Tibial nerve (tissue), 4 donors: ENCODE measurements at regions not wholly inside any gene's neighbourhood (a gene's known extent, or its start where the extent isn't known, plus 50 kb on each side); places are given as distances from the start of the nearest gene placed in this dataset.
"Not testable (repeated sequence)": the region's sequence is repeated elsewhere in the genome, so short reads cannot be mapped to it uniquely, and the experiment has no call there.

ENCODE experiments used
- DNase-seq, 2 donors: peaks; one replicate each; pipeline ENCODE4 v3.0.0-alpha.2; 2019; ENCODE audit warnings: low spot score in 2 of 2
- H3K27ac ChIP-seq, 4 donors: fragments of 200-600 bp; sonication (generic) in 3 of 4; one replicate each; pipeline ENCODE4 v1.5.1; 2017 to 2019; ENCODE audit warnings: mild to moderate bottlenecking in 1 of 4
- H3K27me3 ChIP-seq, 2 donors: fragments of 200-600 bp; sonication (generic) in 1 of 2; one replicate each; pipeline versions ENCODE4 v1.5.1 to v1.6.0; 2017 to 2019
- H3K36me3 ChIP-seq, 3 donors: fragments of 200-600 bp; sonication (generic); one replicate each; pipeline ENCODE4 v1.5.1; 2018 to 2019
- H3K4me1 ChIP-seq, 4 donors: fragments of 200-600 bp; sonication (generic) in 3 of 4; one replicate each; pipeline ENCODE4 v1.5.1; 2017 to 2019
- H3K4me3 ChIP-seq, 4 donors: fragments of 200-600 bp; sonication (generic) in 3 of 4; one replicate each; pipeline ENCODE4 v1.5.1; 2017 to 2019; ENCODE audit warnings: mild to moderate bottlenecking in 1 of 4, moderate library complexity in 1 of 4
- H3K9me3 ChIP-seq, 4 donors: fragments of 200-600 bp; sonication (generic) in 3 of 4; one replicate each; pipeline ENCODE4 v1.5.1; 2017 to 2019
- EP300 ChIP-seq, 2 donors: sonication (generic); formaldehyde crosslinking; IDR thresholded peaks; one replicate each; pipeline ENCODE4 v1.6.1; 2017; ENCODE audit warnings: antibody characterized with exemption in 2 of 2, mild to moderate bottlenecking in 1 of 2
- POLR2A ChIP-seq, 2 donors: fragments of 450-650 bp; IDR thresholded peaks; one replicate each; pipeline ENCODE4 v1.6.1; 2017; ENCODE audit warnings: antibody characterized with exemption in 2 of 2, mild to moderate bottlenecking in 2 of 2, moderate library complexity in 2 of 2
- WGBS, 2 donors: methylation state at CpG; one replicate each; pipeline ENCODE4 v1.1.5; 2018; 5-methylcytosine and 5-hydroxymethylcytosine counted together
- TF ChIP-seq, protein P1 (sequence below), 5 experiments: fragments of 200-600 bp in 3 of 5; fragments of 450-650 bp in 2 of 5; sonication (generic) in 3 of 5; IDR thresholded peaks; one replicate each; pipeline ENCODE4 v1.5.1; 2016 to 2019; ENCODE audit warnings: antibody characterized with exemption in 5 of 5, mild to moderate bottlenecking in 3 of 5, moderate library complexity in 2 of 5

GRCh38 chr20:54736421-54736820, 261.0 kb downstream of the DOK5 start:
- H3K4me3 ChIP-seq, result no peak overlapping the region
- DNase-seq, result no peak
- H3K36me3 ChIP-seq, result no peaks in the 10 kb centered on the region
- TF ChIP-seq, protein P1, sequence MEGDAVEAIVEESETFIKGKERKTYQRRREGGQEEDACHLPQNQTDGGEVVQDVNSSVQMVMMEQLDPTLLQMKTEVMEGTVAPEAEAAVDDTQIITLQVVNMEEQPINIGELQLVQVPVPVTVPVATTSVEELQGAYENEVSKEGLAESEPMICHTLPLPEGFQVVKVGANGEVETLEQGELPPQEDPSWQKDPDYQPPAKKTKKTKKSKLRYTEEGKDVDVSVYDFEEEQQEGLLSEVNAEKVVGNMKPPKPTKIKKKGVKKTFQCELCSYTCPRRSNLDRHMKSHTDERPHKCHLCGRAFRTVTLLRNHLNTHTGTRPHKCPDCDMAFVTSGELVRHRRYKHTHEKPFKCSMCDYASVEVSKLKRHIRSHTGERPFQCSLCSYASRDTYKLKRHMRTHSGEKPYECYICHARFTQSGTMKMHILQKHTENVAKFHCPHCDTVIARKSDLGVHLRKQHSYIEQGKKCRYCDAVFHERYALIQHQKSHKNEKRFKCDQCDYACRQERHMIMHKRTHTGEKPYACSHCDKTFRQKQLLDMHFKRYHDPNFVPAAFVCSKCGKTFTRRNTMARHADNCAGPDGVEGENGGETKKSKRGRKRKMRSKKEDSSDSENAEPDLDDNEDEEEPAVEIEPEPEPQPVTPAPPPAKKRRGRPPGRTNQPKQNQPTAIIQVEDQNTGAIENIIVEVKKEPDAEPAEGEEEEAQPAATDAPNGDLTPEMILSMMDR (IDR thresholded peaks at IDR 0.05), result no peak
- H3K27ac ChIP-seq, result no peak overlapping the region
- no peaks in the 10 kb centered on the region for H3K9me3 ChIP-seq
- WGBS, 2 donors, result 90% methylated on average over 4 of the region's 4 CpGs
- no peaks in the 10 kb centered on the region for H3K4me1 ChIP-seq
- H3K27me3 ChIP-seq, result no peaks in the 10 kb centered on the region

DNA sequence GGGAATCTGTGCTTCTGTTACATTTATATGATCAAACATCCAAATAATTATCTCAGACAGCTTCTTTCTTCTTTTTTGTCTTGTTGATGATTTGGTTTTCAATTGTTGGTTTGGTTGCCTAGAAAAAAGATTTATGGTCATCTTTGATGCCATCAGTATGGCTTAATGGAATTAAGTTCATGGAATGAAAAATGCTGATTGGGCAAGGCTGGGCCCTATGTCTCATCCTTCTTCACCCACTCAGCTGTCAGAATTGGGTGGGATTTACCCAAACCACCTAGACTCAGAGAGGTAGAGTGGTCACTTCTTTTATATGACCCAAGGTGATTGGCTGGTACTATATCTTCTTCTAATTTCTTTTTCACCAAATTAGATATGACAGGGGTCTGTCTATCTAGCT, 258.3 kb downstream of the DOK5 start:
- DNase-seq, result no peak
- Histone ChIP-seq H3K36me3 (no peaks in the 10 kb centered on the region), H3K4me1 (no peaks in the 10 kb centered on the region), H3K27me3 (no peaks in the 10 kb centered on the region), H3K4me3 (no peak overlapping the region), H3K9me3 (no peaks in the 10 kb centered on the region), H3K27ac (no peak overlapping the region)
- TF ChIP-seq EP300 (IDR thresholded peaks at IDR 0.05) (no peak), POLR2A (IDR thresholded peaks at IDR 0.05) (no peak)
- TF ChIP-seq, protein P1 (IDR thresholded peaks at IDR 0.05), result no peak

- Histone ChIP-seq H3K4me1 (no peaks in the 10 kb centered on the region), H3K36me3 (no peaks in the 10 kb centered on the region), H3K27me3 (no peaks in the 10 kb centered on the region), H3K27ac (no peak overlapping the region), H3K4me3 (no peak overlapping the region), H3K9me3 (peaks cover 0 to 6% (median 0%) of the 10 kb centered on the region in 4 donors)
- no peak for DNase-seq
- no peak for TF ChIP-seq EP300 (IDR thresholded peaks at IDR 0.05)
- TF ChIP-seq, protein P1 (IDR thresholded peaks at IDR 0.05), result no peak
- TF ChIP-seq POLR2A (IDR thresholded peaks at IDR 0.05), result no peak
- 88 to 91% methylated on average over 4 of the region's 4 CpGs for WGBS, 2 donors
Observed at GRCh38 chr20:54727490-54727889, 252.1 kb downstream of the DOK5 start.

- Histone ChIP-seq H3K36me3 (no peaks in the 10 kb centered on the region), H3K4me1 (no peaks in the 10 kb centered on the region), H3K27ac (no peak overlapping the region), H3K9me3 (peaks cover 0 to 6% (median 0%) of the 10 kb centered on the region in 4 donors), H3K27me3 (no peaks in the 10 kb centered on the region), H3K4me3 (no peak overlapping the region)
- no peak for DNase-seq
- 71 to 75% methylated on average over 6 of the region's 6 CpGs for WGBS, 2 donors
- TF ChIP-seq POLR2A (IDR thresholded peaks at IDR 0.05), result no peak
- TF ChIP-seq EP300 (IDR thresholded peaks at IDR 0.05), result no peak
- TF ChIP-seq, protein P1 (IDR thresholded peaks at IDR 0.05), result no peak
Observed at GRCh38 chr20:54726687-54727300, 251.4 kb downstream of the DOK5 start.

- not testable (repeated sequence) for H3K9me3 ChIP-seq, H3K4me1 ChIP-seq, H3K36me3 ChIP-seq, H3K4me3 ChIP-seq, H3K27me3 ChIP-seq, H3K27ac ChIP-seq, DNase-seq
- WGBS, 2 donors, result 84 to 88% methylated on average over 2 of the region's 2 CpGs
Observed at GRCh38 chr20:54725266-54725665, 249.9 kb downstream of the DOK5 start.

DNA sequence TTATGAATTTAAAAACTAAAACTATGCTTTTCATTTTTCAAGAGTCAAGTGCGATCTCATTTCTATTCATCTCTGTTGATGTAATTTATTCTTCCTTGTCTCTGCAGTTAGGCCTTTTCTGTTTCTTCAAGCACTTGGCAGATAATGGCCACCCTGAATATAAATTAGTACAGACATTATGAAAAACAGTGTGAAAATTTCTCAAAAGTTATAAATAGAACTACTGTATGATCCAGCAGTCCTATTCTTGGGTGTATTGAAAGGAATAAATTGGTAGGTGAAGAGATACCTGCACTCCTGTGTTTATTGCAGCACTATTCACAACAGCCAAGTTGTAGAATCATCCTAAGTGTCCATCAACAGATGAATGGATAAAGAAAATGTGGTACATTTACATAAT, 248.3 kb downstream of the DOK5 start:
- Histone ChIP-seq H3K27ac (no peak overlapping the region), H3K9me3 (peaks cover 0 to 6% (median 0%) of the 10 kb centered on the region in 4 donors), H3K36me3 (no peaks in the 10 kb centered on the region), H3K4me3 (no peak overlapping the region), H3K27me3 (no peaks in the 10 kb centered on the region), H3K4me1 (no peaks in the 10 kb centered on the region)
- DNase-seq, result no peak
- 90 to 96% methylated on average over 1 of the region's 1 CpG for WGBS, 2 donors
- no peak for TF ChIP-seq POLR2A (IDR thresholded peaks at IDR 0.05)
- TF ChIP-seq, protein P1 (IDR thresholded peaks at IDR 0.05), result no peak
